SU-DHL-6 (cell line): ENCODE measurements at regions not wholly inside any gene's neighbourhood (a gene's known extent, or its start where the extent isn't known, plus 50 kb on each side); places are given as distances from the start of the nearest gene placed in this dataset.

Experiments used
- CTCF ChIP-seq: fragments of 200-600 bp; sonication (generic); IDR thresholded peaks from one replicate; pipeline ENCODE4 v1.5.1; 2017; ENCODE audit warnings: antibody characterized with exemption, mild to moderate bottlenecking, low read length, moderate library complexity; ENCODE audit not compliant: insufficient read depth, poor library complexity, severe bottlenecking
- EZH2phosphoT487 ChIP-seq: fragments of 200-600 bp; sonication (generic), shearing (Covaris generic); conservative IDR thresholded peaks from 2 replicates; pipeline ENCODE4 v1.6.1; 2018; ENCODE audit warnings: mild to moderate bottlenecking, antibody characterized with exemption, low read length, moderate library complexity, mixed read lengths

DNA sequence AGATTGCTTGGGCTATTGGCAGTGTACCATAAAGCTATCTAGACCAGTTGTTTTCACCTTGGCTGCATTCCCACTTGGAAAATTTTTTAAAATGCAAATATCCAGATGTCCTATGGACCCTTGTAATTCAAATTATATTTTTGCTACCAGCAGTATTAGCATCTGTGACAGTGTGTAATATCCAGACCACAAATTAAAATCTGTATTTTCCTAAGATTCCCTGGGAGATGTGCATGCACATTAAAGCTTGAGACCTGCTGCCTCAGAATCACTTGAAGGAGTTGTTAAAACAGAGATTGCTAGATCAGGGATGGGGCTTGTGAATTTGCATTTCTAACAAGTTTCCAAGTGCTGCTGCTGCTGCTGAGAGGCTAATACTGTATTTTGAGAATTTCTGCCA is 381.2 kb upstream of the PDE4D start:
- TF ChIP-seq CTCF, result no peak
- no peak for TF ChIP-seq EZH2phosphoT487
